NCI-H128 (cell line): ENCODE measurements at regions not wholly inside any gene's neighbourhood (a gene's known extent, or its start where the extent isn't known, plus 50 kb on each side); places are given as distances from the start of the nearest gene placed in this dataset.

Experiments
- DNase-seq: peaks from one replicate; lab custom pipeline; 2025; ENCODE audit not compliant: unreplicated experiment; lab: John Stamatoyannopoulos, UW

GRCh38 chr10:131683941-131684340 is 216.9 kb upstream of the PPP2R2D start:
- no peak for DNase-seq

GRCh38 chr10:131685007-131685406 is 215.8 kb upstream of the PPP2R2D start:
- no peak for DNase-seq

- no peak for DNase-seq
These were observed 215.2 kb upstream of the PPP2R2D start for GRCh38 chr10:131685576-131685975.

GRCh38 chr10:131686781-131687420 is 213.9 kb upstream of the PPP2R2D start:
- no peak for DNase-seq

- DNase-seq: no peak
These were observed 212.5 kb upstream of the PPP2R2D start for GRCh38 chr10:131688304-131688703.

GRCh38 chr10:131689016-131689415 is 211.8 kb upstream of the PPP2R2D start:
- no peak for DNase-seq

DNA sequence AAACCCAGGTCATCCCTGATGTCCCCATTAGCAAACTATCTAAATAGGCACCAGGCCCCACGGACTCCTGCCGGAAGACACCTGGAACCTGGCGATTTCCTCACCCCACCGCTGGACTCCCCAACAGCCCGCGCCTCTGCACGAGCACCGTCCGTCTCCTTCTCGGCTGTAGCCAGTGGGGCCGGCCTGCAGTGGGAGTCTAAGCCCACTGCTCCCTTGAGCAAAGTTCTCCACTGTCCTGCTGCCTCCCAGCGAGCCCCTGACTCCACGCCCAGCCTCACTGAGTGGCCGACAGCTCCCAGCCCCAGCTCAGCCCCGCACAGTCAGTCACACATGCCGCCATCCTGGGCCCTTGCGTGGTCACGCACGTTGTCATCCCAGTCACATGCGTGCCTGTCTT is 211.3 kb upstream of the PPP2R2D start:
- no peak for DNase-seq

DNA sequence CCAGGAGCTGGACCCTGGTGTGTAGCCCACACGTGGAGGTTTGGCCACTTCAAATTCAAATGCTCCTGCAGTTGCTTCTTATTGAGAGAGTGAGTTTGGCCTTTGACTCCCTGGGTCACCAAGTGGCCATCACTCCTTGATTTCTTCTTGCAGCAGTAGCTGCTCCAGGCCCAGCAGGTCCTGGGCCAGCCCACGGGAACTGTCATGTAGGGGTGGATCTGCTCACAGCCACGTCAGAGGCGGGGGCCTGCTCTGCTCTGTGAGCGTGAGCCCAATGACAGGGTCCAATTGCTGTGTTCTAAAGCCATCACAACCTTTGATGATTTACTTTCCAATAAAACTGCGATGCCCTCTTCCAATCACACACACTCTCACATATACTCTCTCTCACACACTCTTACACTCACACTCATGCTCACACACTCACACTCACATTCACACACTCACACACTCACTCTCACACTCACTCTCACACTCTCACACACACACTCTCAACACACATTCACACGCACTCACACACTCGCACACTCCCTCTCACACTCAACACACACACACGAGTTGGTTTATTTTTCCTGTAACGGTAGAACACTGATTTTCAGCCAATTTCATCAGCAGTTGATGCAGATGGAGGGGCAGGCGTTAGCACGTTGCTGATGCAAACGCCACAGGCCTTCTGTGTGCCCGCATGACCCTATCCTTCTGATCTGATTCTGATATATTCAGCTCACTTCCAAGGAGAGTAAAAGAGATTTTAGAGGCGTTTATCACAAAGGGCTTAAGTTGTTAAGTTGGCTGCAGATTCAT is 210.7 kb upstream of the PPP2R2D start:
- no peak for DNase-seq

DNA sequence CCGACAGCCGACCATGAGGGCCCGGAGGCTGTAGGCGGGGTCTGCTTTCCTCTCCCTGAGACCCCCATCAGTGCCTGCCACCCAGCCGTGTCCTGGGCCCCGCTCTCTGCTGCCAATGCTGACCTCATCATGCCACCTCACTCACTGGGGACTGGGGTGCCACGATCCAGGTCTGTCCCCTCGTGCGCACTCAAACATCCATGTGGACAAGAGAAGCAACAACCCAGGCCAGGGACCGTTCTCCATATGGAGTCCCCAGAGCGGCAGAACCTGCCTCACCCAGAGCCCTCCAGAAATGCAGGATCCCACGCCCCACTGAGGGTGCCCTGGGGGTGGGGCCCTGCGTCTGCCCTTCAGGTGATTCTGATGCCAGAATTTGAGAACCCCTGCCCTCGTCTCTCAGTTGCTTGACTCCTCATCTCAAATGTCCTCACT is 210.0 kb upstream of the PPP2R2D start:
- DNase-seq: no peak

DNA sequence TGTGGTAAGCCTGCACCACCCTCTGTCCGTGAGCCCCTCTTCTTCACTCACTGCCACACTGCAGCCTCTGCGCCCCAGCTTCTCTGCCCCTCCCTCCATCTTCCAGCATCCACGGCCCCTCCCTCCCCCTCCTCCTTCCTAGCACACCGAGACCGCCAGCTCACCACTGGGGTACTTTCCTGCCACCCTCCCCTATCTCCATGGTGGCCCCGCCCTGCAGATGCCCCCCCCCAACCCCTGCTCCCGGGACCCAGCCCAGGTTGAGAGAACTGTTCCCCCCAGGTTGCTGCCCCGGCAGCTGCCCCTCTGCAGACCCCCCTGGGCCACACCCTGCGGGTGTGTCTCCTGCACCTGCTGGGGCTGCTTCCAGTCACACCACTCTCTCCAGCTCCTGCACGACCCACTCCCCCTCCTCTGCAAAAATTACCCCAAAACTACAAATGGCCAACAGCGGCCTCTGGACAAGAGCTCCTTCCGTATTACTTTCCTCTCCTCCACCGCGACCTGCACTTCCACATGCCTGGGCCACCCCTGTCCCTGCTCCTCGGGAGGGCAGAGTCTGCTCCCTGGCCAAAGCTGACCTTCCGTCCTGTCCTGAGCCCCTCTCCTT is 209.2 kb upstream of the PPP2R2D start:
- no peak for DNase-seq

GRCh38 chr10:131692176-131692575 is 208.6 kb upstream of the PPP2R2D start:
- DNase-seq: no peak

GRCh38 chr10:131692686-131693334 is 208.0 kb upstream of the PPP2R2D start:
- DNase-seq: no peak

DNA sequence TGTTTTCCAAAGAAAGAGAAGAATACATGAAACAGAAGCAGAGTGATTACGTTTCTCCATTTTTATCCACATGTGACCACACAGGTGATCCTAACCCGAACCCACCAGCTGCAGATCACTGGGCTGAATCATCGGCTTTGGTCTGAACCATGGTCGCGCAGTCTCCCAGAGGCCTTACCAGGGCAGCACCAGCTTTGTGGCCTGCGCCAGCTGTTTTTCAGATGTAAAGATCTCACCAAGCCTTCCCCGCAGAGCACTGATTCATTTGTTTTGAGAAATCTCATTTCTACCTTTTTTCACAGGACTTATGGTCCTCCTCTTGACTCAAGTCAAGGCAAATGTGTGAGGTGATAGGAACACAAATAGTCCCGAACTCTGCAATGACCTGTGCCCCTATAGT is 207.0 kb upstream of the PPP2R2D start:
- DNase-seq: no peak

GRCh38 chr10:131694168-131694780 is 206.5 kb upstream of the PPP2R2D start:
- no peak for DNase-seq

GRCh38 chr10:131694781-131695495 is 205.9 kb upstream of the PPP2R2D start:
- no peak for DNase-seq

GRCh38 chr10:131695496-131696165 is 205.2 kb upstream of the PPP2R2D start:
- no peak for DNase-seq

GRCh38 chr10:131697476-131698128 is 203.2 kb upstream of the PPP2R2D start:
- DNase-seq: no peak

- no peak for DNase-seq
These were observed 202.6 kb upstream of the PPP2R2D start for GRCh38 chr10:131698232-131698631.

GRCh38 chr10:131698986-131699385 is 201.8 kb upstream of the PPP2R2D start:
- no peak for DNase-seq

GRCh38 chr10:131700032-131700431 is 200.8 kb upstream of the PPP2R2D start:
- DNase-seq: no peak
